GM21367 (cell line): ENCODE measurements at regions not wholly inside any gene's neighbourhood (a gene's known extent, or its start where the extent isn't known, plus 50 kb on each side); places are given as distances from the start of the nearest gene placed in this dataset.
"Not testable (repeated sequence)": the region's sequence is repeated elsewhere in the genome, so short reads cannot be mapped to it uniquely, and the experiment has no call there.

ENCODE experiments used
- ATAC-seq: cut with Tn5 transposase; IDR thresholded peaks from one replicate; pipeline ENCODE4 v1.9.1; 2021; ENCODE audit not compliant: unreplicated experiment

DNA sequence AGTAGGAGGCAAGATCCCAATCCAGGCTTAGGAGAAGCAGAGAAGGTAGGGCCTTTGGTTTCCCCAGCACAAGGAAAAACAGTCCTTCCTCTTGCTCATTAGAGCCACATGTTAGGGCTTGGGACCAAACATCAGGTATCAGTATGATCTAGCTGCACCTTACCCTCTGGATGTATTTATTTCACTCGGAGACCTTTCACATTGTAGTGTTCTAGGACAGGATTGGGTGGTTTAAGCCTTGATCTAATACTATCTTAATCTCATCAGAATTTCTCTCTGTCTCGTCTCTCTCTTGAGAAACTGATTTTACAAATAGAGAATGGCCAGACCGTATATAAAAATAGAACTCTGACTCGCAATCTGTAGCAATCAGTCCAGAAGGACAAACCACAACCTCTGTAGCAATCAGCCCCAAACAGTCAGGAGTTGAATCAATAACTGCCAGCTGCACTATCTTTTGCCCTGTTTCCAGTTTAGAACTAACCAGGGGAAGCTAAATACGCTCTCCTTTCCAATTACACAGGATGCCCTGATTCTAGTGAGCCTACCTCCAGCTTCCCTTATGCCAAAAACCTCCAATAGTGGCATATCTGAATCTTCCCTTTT, 207.1 kb downstream of the TDRD15 start:
- ATAC-seq = no peak

GRCh38 chr2:21331625-21332370, 208.0 kb downstream of the TDRD15 start:
- no peak for ATAC-seq

GRCh38 chr2:21332993-21333625, 209.3 kb downstream of the TDRD15 start:
- no peak for ATAC-seq

GRCh38 chr2:21333684-21334083, 209.9 kb downstream of the TDRD15 start:
- no peak for ATAC-seq

GRCh38 chr2:21346984-21347383, 223.2 kb downstream of the TDRD15 start:
- no peak for ATAC-seq

DNA sequence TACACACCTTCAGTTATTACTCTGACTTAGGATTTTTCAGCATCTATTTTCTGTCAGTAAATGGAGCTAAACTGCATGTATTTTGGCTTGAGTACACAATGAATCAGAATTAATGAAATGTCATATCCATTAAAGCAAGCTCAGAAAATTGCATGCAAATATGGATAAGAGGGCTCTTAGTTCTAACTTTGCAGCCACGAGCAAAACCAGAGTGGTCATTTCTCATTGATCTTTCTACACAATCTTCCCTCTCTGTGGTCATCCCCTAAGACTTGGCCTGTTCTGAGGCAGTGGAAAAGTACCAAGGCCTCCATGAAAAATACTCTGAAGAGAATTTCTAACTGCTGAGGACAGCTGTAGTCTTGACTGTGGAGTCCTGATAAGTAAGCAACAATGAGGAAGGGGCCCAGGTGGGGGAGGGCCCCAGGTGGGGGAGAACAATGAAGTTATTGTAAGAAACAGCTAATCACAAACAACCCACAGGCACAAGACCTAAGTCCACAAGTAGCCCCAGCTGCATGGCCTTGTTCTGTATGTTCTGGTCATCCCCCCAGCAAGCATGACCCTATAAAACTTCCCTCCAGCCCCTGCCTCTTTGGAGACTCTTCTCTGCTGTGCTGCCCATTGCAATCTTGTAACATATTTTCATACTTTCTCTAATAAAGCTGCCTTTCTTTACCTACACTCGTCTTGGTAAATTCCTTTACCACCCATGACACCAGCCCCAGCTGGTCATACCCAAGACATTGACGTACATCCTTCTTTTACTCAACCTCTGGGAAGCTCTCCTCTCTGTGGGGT, 230.3 kb downstream of the TDRD15 start:
- ATAC-seq = no peak

DNA sequence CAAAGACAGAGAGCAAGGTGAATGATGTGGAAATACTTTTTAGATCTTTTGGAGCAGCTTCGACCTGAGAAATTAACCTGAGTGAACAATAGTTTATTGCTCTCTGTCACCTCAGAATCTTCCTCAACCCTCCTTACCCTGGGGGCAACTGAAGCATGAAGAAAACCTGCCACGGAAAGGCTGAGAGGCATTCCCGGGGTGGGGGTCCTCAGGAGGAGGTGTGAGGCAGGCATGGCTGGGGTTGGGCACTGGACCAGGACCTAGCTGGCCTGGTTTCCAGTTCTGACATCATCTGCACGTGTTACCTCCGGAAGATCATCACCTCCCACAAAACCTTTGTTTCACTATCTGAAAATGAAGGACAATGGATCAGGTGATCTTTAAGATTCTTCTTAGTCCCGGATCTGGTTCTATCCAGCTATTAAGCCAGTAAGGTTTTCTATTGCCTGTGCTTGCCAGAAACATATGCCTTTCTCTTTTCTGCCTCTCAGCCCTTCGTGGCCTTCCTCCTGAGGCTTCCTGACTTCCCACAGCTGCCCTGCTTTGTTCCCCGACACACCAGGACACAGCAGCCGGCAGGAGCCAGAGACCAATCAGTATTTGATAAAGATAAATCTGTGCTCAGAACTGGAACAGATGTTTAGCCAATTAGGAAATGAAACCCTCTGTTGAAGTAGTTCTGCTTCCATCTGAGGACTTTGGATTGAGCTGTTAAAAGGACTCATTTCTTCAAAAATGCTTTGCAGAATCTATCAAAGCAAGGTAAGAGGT, 232.5 kb downstream of the TDRD15 start:
- no peak for ATAC-seq

GRCh38 chr2:21356857-21357255, 233.1 kb downstream of the TDRD15 start:
- no peak for ATAC-seq

DNA sequence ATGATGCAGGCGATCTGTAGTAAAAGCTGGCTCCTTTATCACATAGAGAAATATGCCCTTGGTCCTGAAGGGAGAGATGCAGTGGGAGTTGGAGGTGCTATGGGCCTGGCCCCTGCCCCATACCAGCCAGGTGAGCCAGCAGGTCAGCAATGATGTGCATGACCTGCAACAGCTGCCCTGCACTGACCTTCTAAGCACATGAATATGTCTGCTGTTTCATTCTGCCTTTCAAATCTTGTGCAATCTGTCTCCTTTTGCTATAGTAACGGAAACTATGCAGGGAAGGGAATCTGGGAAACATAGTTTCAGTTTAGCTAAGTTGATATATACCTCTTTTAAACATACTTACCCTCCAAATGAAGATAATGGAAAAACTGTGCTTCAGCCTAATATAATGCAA, 235.2 kb downstream of the TDRD15 start:
- no peak for ATAC-seq

GRCh38 chr2:21361384-21361783, 237.6 kb downstream of the TDRD15 start:
- no peak for ATAC-seq

GRCh38 chr2:21361957-21362486, 238.3 kb downstream of the TDRD15 start:
- ATAC-seq = no peak

DNA sequence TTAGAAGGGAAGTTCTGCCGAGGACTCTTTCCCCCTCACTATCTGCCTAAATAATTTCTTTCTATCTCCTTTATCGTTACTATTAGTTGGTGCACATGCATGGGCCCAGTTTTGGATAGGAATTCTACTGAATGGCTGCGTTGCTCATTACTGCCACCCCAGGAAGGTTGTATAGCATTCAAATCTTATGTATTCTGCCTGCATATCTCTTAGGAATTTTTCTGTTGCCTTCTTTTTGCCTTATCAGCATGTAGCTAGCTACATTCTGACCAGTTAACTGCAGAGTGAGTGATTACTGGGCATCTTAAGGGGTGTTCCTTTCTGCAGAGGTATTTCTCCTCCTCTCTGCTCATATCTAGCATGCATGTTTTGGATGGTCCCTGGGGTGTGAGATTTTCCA, 239.6 kb downstream of the TDRD15 start:
- ATAC-seq = no peak

DNA sequence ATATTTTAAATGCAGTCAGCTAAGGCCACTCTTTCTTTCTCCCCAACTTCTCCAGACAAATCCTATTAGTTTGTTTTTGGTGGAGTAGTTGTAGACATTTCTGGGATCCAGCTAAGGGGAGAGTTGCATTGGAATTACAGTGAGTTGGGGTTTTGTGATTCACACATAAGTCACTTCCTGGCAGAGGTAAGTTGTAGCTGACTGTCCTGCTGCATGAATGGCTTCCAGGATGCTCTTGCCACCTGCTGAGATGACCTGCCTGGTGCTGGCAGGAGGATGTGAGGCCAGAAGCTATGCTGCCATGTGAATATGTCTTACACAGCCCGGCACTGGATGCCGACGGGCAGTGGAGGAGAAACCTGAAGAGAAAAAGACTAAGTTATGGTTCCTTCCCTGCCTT, 243.7 kb downstream of the TDRD15 start:
- ATAC-seq = no peak

- no peak for ATAC-seq
Measured at GRCh38 chr2:21369787-21370186, 246.0 kb downstream of the TDRD15 start.

- no peak for ATAC-seq
Measured at GRCh38 chr2:21371499-21372003, 247.8 kb downstream of the TDRD15 start.

GRCh38 chr2:21372654-21373053, 248.9 kb downstream of the TDRD15 start:
- ATAC-seq = no peak

- ATAC-seq = no peak
Measured at GRCh38 chr2:21376864-21377263, 253.1 kb downstream of the TDRD15 start.

- ATAC-seq = no peak
Measured at GRCh38 chr2:21379140-21379539, 255.4 kb downstream of the TDRD15 start.

GRCh38 chr2:21379668-21380067, 255.9 kb downstream of the TDRD15 start:
- not testable (repeated sequence) for ATAC-seq

DNA sequence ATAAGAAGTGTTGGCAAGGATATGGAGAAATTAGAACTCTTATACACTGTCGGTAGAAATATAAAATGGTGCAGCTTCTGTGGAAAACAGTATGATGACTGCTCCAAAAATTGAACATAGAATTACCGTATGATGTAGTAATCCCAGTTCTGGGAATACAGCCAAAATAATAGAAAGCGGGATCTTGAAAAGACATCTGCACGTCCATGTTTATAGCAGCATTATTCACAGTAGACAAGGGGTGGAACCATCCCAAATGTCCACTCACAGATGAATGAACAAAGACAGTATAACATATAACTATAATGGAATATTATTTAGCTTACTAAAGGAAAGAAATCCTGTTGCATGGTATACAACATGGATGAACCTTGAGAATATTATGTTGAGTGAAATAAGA, 257.7 kb downstream of the TDRD15 start:
- no peak for ATAC-seq
